ENCODE measurements at regions not wholly inside any gene's neighbourhood (a gene's known extent, or its start where the extent isn't known, plus 50 kb on each side); places are given as distances from the start of the nearest gene placed in this dataset.
"Not testable (repeated sequence)": the region's sequence is repeated elsewhere in the genome, so short reads cannot be mapped to it uniquely, and the experiment has no call there.

DNA sequence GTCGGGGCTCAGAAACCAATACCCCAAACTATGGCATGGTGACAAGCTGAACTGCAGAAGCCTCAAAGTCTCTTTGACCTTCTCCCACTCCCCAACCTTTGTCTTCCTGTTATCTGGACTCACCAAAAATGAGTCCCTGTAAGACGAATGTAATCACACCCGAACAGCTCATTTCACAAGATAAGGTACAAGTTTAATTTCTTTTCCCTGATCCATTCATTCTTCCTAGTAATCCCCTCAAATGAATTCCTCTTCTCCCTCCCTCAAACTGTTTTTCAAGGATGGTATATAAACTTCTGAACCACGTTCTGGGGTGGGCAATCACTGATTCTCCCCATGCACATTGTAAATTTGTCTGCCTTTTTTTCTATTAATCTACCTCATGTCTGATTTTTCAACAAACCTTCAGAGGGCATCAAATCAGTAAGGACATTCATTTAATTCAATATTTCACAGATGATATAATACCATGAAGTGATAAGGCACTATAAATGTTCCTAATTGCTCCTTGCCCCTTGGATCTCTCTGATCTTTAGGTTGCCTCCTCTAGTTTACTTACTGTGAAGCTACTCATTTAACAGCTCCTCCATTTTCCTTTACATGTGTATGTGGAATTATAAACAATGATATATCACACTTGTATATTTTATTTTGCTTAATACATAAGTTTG, 77.2 kb downstream of the OR2B2 start:
- H3K4me3 Mint-ChIP-seq, result peak overlapping the region; percentile 3
- peak overlapping the region; percentile 35 for H3K27ac Mint-ChIP-seq

DNA sequence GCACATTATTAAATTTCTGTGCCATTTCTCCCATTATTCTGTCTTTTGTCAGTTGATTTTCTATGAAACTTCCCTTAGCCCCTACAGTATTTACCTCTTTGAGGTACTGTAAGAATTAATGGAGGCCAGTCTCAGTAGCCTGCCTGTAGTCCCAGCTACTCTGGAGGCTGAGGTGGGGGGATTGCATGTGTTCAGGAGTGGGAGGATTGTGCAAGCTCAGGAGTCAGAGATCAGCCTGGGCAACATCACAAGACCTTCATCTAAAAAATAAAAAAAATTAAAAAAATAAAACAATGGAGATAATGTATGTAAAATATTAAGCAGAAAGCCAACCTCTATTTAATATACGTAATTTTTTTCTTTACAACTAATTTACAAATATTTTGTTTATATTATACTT, 77.8 kb downstream of the OR2B2 start:
- peaks cover 17% of the 10 kb centered on the region for H3K4me1 Mint-ChIP-seq (ENCODE audit: unreplicated experiment)

More for the DNA sequence above, 77.2 kb downstream of the OR2B2 start:
- DNase-seq (ENCODE audit: extremely low spot score, unreplicated experiment), result no peak
- Mint-ChIP-seq H3K36me3 (peaks cover 13% of the 10 kb centered on the region), H3K4me1 (ENCODE audit: unreplicated experiment) (peaks cover 22% of the 10 kb centered on the region), H3K27me3 (no peaks in the 10 kb centered on the region), H3K9me3 (no peaks in the 10 kb centered on the region)
- TF ChIP-seq, protein P1, sequence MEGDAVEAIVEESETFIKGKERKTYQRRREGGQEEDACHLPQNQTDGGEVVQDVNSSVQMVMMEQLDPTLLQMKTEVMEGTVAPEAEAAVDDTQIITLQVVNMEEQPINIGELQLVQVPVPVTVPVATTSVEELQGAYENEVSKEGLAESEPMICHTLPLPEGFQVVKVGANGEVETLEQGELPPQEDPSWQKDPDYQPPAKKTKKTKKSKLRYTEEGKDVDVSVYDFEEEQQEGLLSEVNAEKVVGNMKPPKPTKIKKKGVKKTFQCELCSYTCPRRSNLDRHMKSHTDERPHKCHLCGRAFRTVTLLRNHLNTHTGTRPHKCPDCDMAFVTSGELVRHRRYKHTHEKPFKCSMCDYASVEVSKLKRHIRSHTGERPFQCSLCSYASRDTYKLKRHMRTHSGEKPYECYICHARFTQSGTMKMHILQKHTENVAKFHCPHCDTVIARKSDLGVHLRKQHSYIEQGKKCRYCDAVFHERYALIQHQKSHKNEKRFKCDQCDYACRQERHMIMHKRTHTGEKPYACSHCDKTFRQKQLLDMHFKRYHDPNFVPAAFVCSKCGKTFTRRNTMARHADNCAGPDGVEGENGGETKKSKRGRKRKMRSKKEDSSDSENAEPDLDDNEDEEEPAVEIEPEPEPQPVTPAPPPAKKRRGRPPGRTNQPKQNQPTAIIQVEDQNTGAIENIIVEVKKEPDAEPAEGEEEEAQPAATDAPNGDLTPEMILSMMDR (conservative IDR thresholded peaks at IDR 0.05), result no peak

DNA sequence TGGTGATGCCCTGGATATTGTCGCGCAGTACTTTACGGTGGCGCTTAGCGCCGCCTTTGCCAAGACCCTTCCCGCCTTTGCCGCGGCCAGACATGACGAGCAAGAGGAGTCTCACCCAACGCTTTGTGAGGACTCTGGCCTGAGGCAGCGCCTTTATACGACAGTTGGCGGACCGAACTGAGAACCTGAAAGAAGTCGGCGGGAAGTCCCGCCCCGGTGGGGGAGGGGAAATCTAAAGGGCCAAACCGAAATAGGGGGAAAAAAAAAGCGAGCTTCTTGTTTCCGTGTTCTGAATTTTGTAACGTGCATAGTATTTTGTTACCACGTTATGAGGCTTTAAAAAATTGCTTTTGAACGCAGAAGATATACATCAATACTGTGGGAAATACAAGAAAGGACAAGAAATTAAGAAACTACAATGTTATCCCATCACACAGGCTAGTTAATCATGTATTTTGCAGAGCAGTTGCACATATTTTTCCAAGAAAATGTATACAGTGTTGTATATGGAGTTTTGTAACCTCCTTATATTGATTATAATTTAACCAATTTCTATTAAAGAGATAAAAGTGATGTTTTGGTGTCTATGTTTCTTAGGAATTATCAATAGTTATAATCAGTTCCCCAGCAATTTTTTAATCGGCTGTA, 80.6 kb downstream of the OR2B2 start:
- Mint-ChIP-seq H3K4me1 (ENCODE audit: unreplicated experiment) (peaks cover 17% of the 10 kb centered on the region), H3K36me3 (peaks cover 16% of the 10 kb centered on the region), H3K27ac (peak overlapping the region; percentile 99), H3K4me3 (peak overlapping the region; percentile 93)
- H3K27me3 Mint-ChIP-seq, H3K9me3 Mint-ChIP-seq: not testable (repeated sequence)
- peak; percentile 81 for DNase-seq (ENCODE audit: extremely low spot score, unreplicated experiment)

More for the DNA sequence above, 77.8 kb downstream of the OR2B2 start:
- DNase-seq (ENCODE audit: extremely low spot score, unreplicated experiment), result no peak
- TF ChIP-seq, protein P1 (conservative IDR thresholded peaks at IDR 0.05), result no peak
- H3K27ac Mint-ChIP-seq, result no peak overlapping the region
- no peaks in the 10 kb centered on the region for H3K27me3 Mint-ChIP-seq
- H3K4me3 Mint-ChIP-seq, result peak overlapping the region; percentile 40
- H3K36me3 Mint-ChIP-seq, result peaks cover 13% of the 10 kb centered on the region
- H3K9me3 Mint-ChIP-seq, result no peaks in the 10 kb centered on the region

DNA sequence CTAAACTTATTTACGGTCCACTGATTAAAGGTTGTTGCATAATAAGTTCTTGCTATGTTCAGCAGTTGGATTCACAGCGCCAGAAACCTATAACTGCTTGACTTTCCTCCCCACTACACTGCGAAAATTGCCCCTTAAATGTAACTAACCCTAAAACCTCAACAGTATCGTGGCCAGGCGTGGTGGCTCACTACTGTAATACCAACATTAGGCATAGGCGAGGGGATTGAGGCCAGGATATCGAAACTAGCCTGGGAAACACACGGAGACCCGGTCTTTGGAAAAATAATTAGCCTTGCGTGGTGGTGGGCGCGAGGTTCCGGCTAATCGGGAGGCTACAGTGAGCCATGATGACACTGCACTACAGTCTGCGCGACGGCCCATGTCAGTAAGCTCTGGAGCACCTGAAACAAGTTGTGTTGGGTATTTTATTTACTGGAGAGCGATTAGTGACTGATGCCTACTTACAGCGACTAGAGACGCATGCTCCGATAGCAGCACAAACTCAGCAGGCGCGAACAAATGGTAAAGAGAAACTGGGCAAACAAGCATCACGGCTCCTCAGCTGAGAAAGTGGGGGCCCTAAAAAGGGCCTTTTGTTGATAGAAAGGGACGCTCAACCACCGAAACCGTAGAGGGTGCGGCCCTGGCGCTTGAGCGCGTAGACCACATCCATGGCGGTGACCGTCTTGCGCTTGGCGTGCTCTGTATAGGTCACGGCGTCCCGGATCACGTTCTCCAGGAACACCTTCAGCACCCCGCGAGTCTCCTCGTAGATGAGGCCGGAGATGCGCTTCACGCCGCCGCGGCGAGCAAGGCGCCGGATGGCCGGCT, 81.4 kb downstream of the OR2B2 start:
- TF ChIP-seq, protein P1 (conservative IDR thresholded peaks at IDR 0.05), result peak; percentile 14
- H3K4me1 Mint-ChIP-seq (ENCODE audit: unreplicated experiment), result peaks cover 17% of the 10 kb centered on the region
- DNase-seq (ENCODE audit: extremely low spot score, unreplicated experiment), result not testable (repeated sequence)

DNA sequence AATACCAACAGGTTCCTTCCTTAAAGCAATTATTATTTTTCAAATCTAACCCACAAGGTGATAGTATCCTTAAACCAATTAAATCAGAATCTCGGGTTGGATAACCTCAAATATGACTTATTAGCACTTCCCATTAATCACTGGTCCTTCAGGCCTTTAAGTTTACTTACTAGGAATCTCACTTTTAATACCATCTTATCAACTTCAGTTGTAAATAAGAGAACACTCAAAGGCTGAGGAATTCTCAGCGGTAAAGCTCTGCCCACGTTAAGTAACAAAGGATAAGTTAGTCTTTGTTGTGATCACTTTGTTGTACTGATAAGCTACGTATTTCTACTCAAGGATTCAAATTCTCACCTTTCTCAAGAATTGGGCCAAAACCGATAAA, 82.0 kb downstream of the OR2B2 start:
- Mint-ChIP-seq H3K4me1 (ENCODE audit: unreplicated experiment) (peaks cover 16% of the 10 kb centered on the region), H3K36me3 (peaks cover 19% of the 10 kb centered on the region), H3K9me3 (no peaks in the 10 kb centered on the region), H3K4me3 (peak overlapping the region; percentile 93), H3K27ac (peak overlapping the region; percentile 99), H3K27me3 (no peaks in the 10 kb centered on the region)
- no peak for DNase-seq (ENCODE audit: extremely low spot score, unreplicated experiment)
- TF ChIP-seq, protein P1 (conservative IDR thresholded peaks at IDR 0.05), result no peak

More for the DNA sequence above, 81.4 kb downstream of the OR2B2 start:
- not testable (repeated sequence) for H3K27me3 Mint-ChIP-seq, H3K9me3 Mint-ChIP-seq
- Mint-ChIP-seq H3K27ac (peak overlapping the region; percentile 99), H3K4me3 (peak overlapping the region; percentile 93), H3K36me3 (peaks cover 19% of the 10 kb centered on the region)

Measured in type B pancreatic cell (in vitro differentiated cells).